ELF-1 (cell line): ENCODE measurements at regions not wholly inside any gene's neighbourhood (a gene's known extent, or its start where the extent isn't known, plus 50 kb on each side); places are given as distances from the start of the nearest gene placed in this dataset.

Experiments
- DNase-seq: peaks from one replicate; pipeline ENCODE4 v3.0.0-alpha.2; 2016; ENCODE audit warnings: low read depth, low spot score

GRCh38 chrX:99095965-99096635 lies 1314.0 kb downstream of the PCDH19 start:
- peak; percentile 21 for DNase-seq

- no peak for DNase-seq
These were observed 1318.6 kb downstream of the PCDH19 start for GRCh38 chrX:99091459-99091858.

- DNase-seq, result no peak
These were observed 1331.8 kb downstream of the PCDH19 start for GRCh38 chrX:99078301-99078700.

- DNase-seq, result no peak
These were observed 1333.0 kb downstream of the PCDH19 start for GRCh38 chrX:99077099-99077498.

- DNase-seq, result no peak
These were observed 1336.5 kb downstream of the PCDH19 start for GRCh38 chrX:99073551-99073950.

GRCh38 chrX:99051639-99052038 lies 1358.4 kb downstream of the PCDH19 start:
- DNase-seq, result no peak

GRCh38 chrX:99033226-99033901 lies 1376.7 kb downstream of the PCDH19 start:
- no peak for DNase-seq

- DNase-seq, result no peak
These were observed 1399.1 kb downstream of the PCDH19 start for GRCh38 chrX:99010957-99011356.

GRCh38 chrX:99001286-99001685 lies 1408.8 kb downstream of the PCDH19 start:
- peak; percentile 67 for DNase-seq

- no peak for DNase-seq
These were observed 1447.1 kb downstream of the PCDH19 start for GRCh38 chrX:98962996-98963395.

- DNase-seq, result peak; percentile 52
These were observed 1454.1 kb downstream of the PCDH19 start for GRCh38 chrX:98956014-98956413.

- no peak for DNase-seq
These were observed 1470.6 kb downstream of the PCDH19 start for GRCh38 chrX:98939456-98939855.

GRCh38 chrX:98931216-98931615 lies 1478.9 kb downstream of the PCDH19 start:
- no peak for DNase-seq

- no peak for DNase-seq
These were observed 1485.6 kb downstream of the PCDH19 start for GRCh38 chrX:98924511-98924910.

- no peak for DNase-seq
These were observed 1512.9 kb downstream of the PCDH19 start for GRCh38 chrX:98897191-98897590.

GRCh38 chrX:98850639-98851038 lies 1559.4 kb downstream of the PCDH19 start:
- peak; percentile 57 for DNase-seq
